ENCODE measurements at regions not wholly inside any gene's neighbourhood (a gene's known extent, or its start where the extent isn't known, plus 50 kb on each side); places are given as distances from the start of the nearest gene placed in this dataset.

GRCh38 chr6:95693108-95693507 is 115.8 kb downstream of the MANEA start:
- intact Hi-C loops (cut with DNase I): no loop called here
- no peak for TF ChIP-seq CTCF (IDR thresholded peaks at IDR 0.05)
- H3K9me3 ChIP-seq: no peaks in the 10 kb centered on the region

GRCh38 chr6:95698271-95698670 is 120.9 kb downstream of the MANEA start:
- Histone ChIP-seq H3K4me1 (no peaks in the 10 kb centered on the region), H3K4me3 (no peak overlapping the region), H3K9me3 (no peaks in the 10 kb centered on the region), H3K27ac (no peak overlapping the region), H3K36me3 (no peaks in the 10 kb centered on the region), H3K27me3 (no peaks in the 10 kb centered on the region)
- no peak for TF ChIP-seq CTCF (IDR thresholded peaks at IDR 0.05)
- no peak for DNase-seq (ENCODE audit: low spot score in 2 of 2)
- intact Hi-C loops (cut with DNase I): no loop called here

More at GRCh38 chr6:95693108-95693507, 115.8 kb downstream of the MANEA start:
- H3K27ac ChIP-seq: no peak overlapping the region
- H3K27me3 ChIP-seq: no peaks in the 10 kb centered on the region
- H3K4me3 ChIP-seq: no peak overlapping the region
- no peaks in the 10 kb centered on the region for H3K4me1 ChIP-seq
- DNase-seq (ENCODE audit: low spot score in 2 of 2): no peak
- H3K36me3 ChIP-seq: no peaks in the 10 kb centered on the region

- Histone ChIP-seq H3K27me3 (no peaks in the 10 kb centered on the region), H3K27ac (no peak overlapping the region), H3K9me3 (peaks cover 0 to 7% of the 10 kb centered on the region in 2 donors), H3K36me3 (no peaks in the 10 kb centered on the region), H3K4me3 (no peak overlapping the region), H3K4me1 (no peaks in the 10 kb centered on the region)
- intact Hi-C loops (cut with DNase I): no loop called here
- no peak for TF ChIP-seq CTCF (IDR thresholded peaks at IDR 0.05)
- DNase-seq (ENCODE audit: low spot score in 2 of 2): no peak
These were observed 146.3 kb downstream of the MANEA start for GRCh38 chr6:95723638-95724037.

- H3K9me3 ChIP-seq: peaks cover 0 to 7% of the 10 kb centered on the region in 2 donors
- no peak for TF ChIP-seq CTCF (IDR thresholded peaks at IDR 0.05)
- intact Hi-C loops (cut with DNase I): no loop called here
- H3K36me3 ChIP-seq: no peaks in the 10 kb centered on the region
- H3K27ac ChIP-seq: no peak overlapping the region
- no peaks in the 10 kb centered on the region for H3K4me1 ChIP-seq
- H3K27me3 ChIP-seq: no peaks in the 10 kb centered on the region
- no peak for DNase-seq (ENCODE audit: low spot score in 2 of 2)
- no peak overlapping the region for H3K4me3 ChIP-seq
These were observed 148.0 kb downstream of the MANEA start for GRCh38 chr6:95725344-95725743.

GRCh38 chr6:95740157-95740556 is 162.8 kb downstream of the MANEA start:
- no peak overlapping the region for H3K4me3 ChIP-seq
- no peak for DNase-seq (ENCODE audit: low spot score in 2 of 2)
- intact Hi-C loops (cut with DNase I): no loop called here
- H3K36me3 ChIP-seq: no peaks in the 10 kb centered on the region
- no peak for TF ChIP-seq CTCF (IDR thresholded peaks at IDR 0.05)
- no peaks in the 10 kb centered on the region for H3K27me3 ChIP-seq
- H3K4me1 ChIP-seq: no peaks in the 10 kb centered on the region
- H3K9me3 ChIP-seq: no peaks in the 10 kb centered on the region
- H3K27ac ChIP-seq: no peak overlapping the region

GRCh38 chr6:95741045-95741444 is 163.7 kb downstream of the MANEA start:
- no peak overlapping the region for H3K27ac ChIP-seq
- intact Hi-C loops (cut with DNase I): no loop called here
- no peaks in the 10 kb centered on the region for H3K4me1 ChIP-seq
- H3K36me3 ChIP-seq: no peaks in the 10 kb centered on the region
- no peak for TF ChIP-seq CTCF (IDR thresholded peaks at IDR 0.05)
- DNase-seq (ENCODE audit: low spot score in 2 of 2): no peak
- H3K9me3 ChIP-seq: no peaks in the 10 kb centered on the region
- H3K4me3 ChIP-seq: no peak overlapping the region
- no peaks in the 10 kb centered on the region for H3K27me3 ChIP-seq

All from ascending aorta (tissue), 2 donors.